Stomach (tissue), 4 donors: ENCODE measurements at regions not wholly inside any gene's neighbourhood (a gene's known extent, or its start where the extent isn't known, plus 50 kb on each side); places are given as distances from the start of the nearest gene placed in this dataset.

Source experiments
- CTCF ChIP-seq, 7 experiments: fragments of 450-650 bp in 4 of 7; fragments of 200-600 bp in 3 of 7; sonication (generic) in 3 of 7; IDR thresholded peaks; one replicate each; pipeline ENCODE4 v1.5.1; 2016 to 2019; ENCODE audit warnings: antibody characterized with exemption in 7 of 7, control low read depth in 2 of 7, mild to moderate bottlenecking in 1 of 7
- EP300 ChIP-seq: sonication (generic); formaldehyde crosslinking; IDR thresholded peaks from one replicate; pipeline ENCODE4 v1.6.1; 2017; ENCODE audit warnings: antibody characterized with exemption
- POLR2A ChIP-seq, 4 donors: fragments of 450-650 bp; IDR thresholded peaks; one replicate each; pipeline ENCODE4 v1.6.1; 2016; ENCODE audit warnings: antibody characterized with exemption in 4 of 4, control low read depth in 2 of 4, mild to moderate bottlenecking in 1 of 4, moderate library complexity in 1 of 4
- POLR2AphosphoS5 ChIP-seq, 3 donors: sonication (generic); formaldehyde crosslinking; IDR thresholded peaks; one replicate each; pipeline ENCODE4 v1.6.1; 2016; ENCODE audit warnings: antibody characterized with exemption in 3 of 3

GRCh38 chr5:168224085-168224484 lies 67.4 kb upstream of the WWC1 start:
- no peak for TF ChIP-seq CTCF (IDR thresholded peaks at IDR 0.05)
- no peak for TF ChIP-seq EP300
- TF ChIP-seq POLR2A (IDR thresholded peaks at IDR 0.05) = no peak
- no peak for TF ChIP-seq POLR2AphosphoS5 (IDR thresholded peaks at IDR 0.05)
